ENCODE measurements at regions not wholly inside any gene's neighbourhood (a gene's known extent, or its start where the extent isn't known, plus 50 kb on each side); places are given as distances from the start of the nearest gene placed in this dataset.

- H4K8ac ChIP-seq (ENCODE audit: low read depth in 2 of 2, low read length in 2 of 2), result no peak overlapping the region
- no peak overlapping the region for H3K56ac ChIP-seq (ENCODE audit: extremely low read depth, insufficient read depth, low read length)
- H3K14ac ChIP-seq (replicated peaks; ENCODE audit: low read depth, low read length), result no peak overlapping the region
- H3K18ac ChIP-seq (ENCODE audit: low read depth, low read length), result no peak overlapping the region
- CTCF ChIA-PET, result no interaction called here
- H2AK9ac ChIP-seq (replicated peaks; ENCODE audit: low read depth, low read length, poor library complexity), result no peak overlapping the region
- in situ Hi-C loops (cut with MboI; ENCODE audit: low sequenced_read_pairs) (no loop called here), intact Hi-C loops (cut with micrococcal nuclease) (no loop called here), dilution Hi-C loops (cut with HindIII; ENCODE audit: low sequenced_read_pairs, unreplicated experiment) (no loop called here)
- H2BK15ac ChIP-seq (ENCODE audit: low read depth, low read length), result no peak overlapping the region
- DNase-seq (no peak), ATAC-seq (ENCODE audit: low read depth) (no peak)
- H3K9me1 ChIP-seq (ENCODE audit: insufficient read depth, low read length), result no peaks in the 10 kb centered on the region
- H3K9me3 ChIP-seq (ENCODE audit: control insufficient read depth, insufficient read depth, low read length), result no peaks in the 10 kb centered on the region; the same call in 1 of the 2 replicates
- BruUV-seq (replicated peaks), result no TSS peak
- peaks cover 7% of the 10 kb centered on the region for H3K27me3 ChIP-seq (ENCODE audit: control insufficient read depth, insufficient read depth, low read length)
- WGBS, 2 experiments (ENCODE audit: extremely low coverage in 2 of 2, insufficient read length in 1 of 2), result no CpG with 5 or more reads among the region's 6 CpGs
- no peak overlapping the region for H3K27ac ChIP-seq (ENCODE audit: insufficient read depth, low read length)
- no peak overlapping the region for H2AFZ ChIP-seq (replicated peaks; ENCODE audit: low read length, poor library complexity)
- POLR2A ChIA-PET (ENCODE audit: unreplicated experiment), result no interaction called here
- H2BK120ac ChIP-seq (ENCODE audit: low read depth, low read length), result no peak overlapping the region
- no peak overlapping the region for H4K91ac ChIP-seq (ENCODE audit: insufficient read depth, low read depth, low read length)
- H3K4me1 ChIP-seq (ENCODE audit: control insufficient read depth, insufficient read depth, low read length), result no peaks in the 10 kb centered on the region
- no peaks in the 10 kb centered on the region for H4K20me1 ChIP-seq (ENCODE audit: insufficient read depth, low read length)
- H3K4me3 ChIP-seq (ENCODE audit: insufficient read depth, low read depth, low read length), result no peak overlapping the region
- TF ChIP-seq MAFK (IDR thresholded peaks at IDR 0.05; ENCODE audit: low read depth, low read length) (no peak), CHD1 (IDR thresholded peaks at IDR 0.05; ENCODE audit: low read depth, low read length) (no peak), POLR2A (IDR thresholded peaks at IDR 0.05; ENCODE audit: low read depth, low read length) (no peak), MXI1 (IDR thresholded peaks at IDR 0.05; ENCODE audit: borderline replicate concordance, low read depth, low read length) (no peak), ELK1 (IDR thresholded peaks at IDR 0.05; ENCODE audit: borderline replicate concordance, low read depth, low read length) (no peak), RAD21 (IDR thresholded peaks at IDR 0.05; ENCODE audit: low read length) (no peak), RFX5 (IDR thresholded peaks at IDR 0.05; ENCODE audit: low read depth, low read length) (no peak), NFE2L2 (IDR thresholded peaks at IDR 0.05; ENCODE audit: low read depth, low read length) (no peak), BHLHE40 (IDR thresholded peaks at IDR 0.05; ENCODE audit: low read depth, low read length) (no peak), MAZ (IDR thresholded peaks at IDR 0.05; ENCODE audit: borderline replicate concordance, low read depth, low read length) (no peak), RCOR1 (IDR thresholded peaks at IDR 0.05; ENCODE audit: insufficient replicate concordance, low read length) (no peak), SMC3 (IDR thresholded peaks at IDR 0.05; ENCODE audit: low read depth, low read length) (no peak), CEBPB (IDR thresholded peaks at IDR 0.05; ENCODE audit: low read depth, low read length) (no peak)
- TF ChIP-seq, protein P1, sequence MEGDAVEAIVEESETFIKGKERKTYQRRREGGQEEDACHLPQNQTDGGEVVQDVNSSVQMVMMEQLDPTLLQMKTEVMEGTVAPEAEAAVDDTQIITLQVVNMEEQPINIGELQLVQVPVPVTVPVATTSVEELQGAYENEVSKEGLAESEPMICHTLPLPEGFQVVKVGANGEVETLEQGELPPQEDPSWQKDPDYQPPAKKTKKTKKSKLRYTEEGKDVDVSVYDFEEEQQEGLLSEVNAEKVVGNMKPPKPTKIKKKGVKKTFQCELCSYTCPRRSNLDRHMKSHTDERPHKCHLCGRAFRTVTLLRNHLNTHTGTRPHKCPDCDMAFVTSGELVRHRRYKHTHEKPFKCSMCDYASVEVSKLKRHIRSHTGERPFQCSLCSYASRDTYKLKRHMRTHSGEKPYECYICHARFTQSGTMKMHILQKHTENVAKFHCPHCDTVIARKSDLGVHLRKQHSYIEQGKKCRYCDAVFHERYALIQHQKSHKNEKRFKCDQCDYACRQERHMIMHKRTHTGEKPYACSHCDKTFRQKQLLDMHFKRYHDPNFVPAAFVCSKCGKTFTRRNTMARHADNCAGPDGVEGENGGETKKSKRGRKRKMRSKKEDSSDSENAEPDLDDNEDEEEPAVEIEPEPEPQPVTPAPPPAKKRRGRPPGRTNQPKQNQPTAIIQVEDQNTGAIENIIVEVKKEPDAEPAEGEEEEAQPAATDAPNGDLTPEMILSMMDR (conservative IDR thresholded peaks at IDR 0.05; ENCODE audit: low read depth, low read length), result no peak
- TF ChIP-seq, protein P2, sequence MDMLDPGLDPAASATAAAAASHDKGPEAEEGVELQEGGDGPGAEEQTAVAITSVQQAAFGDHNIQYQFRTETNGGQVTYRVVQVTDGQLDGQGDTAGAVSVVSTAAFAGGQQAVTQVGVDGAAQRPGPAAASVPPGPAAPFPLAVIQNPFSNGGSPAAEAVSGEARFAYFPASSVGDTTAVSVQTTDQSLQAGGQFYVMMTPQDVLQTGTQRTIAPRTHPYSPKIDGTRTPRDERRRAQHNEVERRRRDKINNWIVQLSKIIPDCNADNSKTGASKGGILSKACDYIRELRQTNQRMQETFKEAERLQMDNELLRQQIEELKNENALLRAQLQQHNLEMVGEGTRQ (IDR thresholded peaks at IDR 0.05; ENCODE audit: low read depth, low read length), result no peak
- no peak overlapping the region for H3K4ac ChIP-seq (ENCODE audit: low read depth, low read length)
- H4K5ac ChIP-seq (ENCODE audit: low read depth, low read length), result no peak overlapping the region
- no peak overlapping the region for H2BK20ac ChIP-seq (ENCODE audit: low read depth, low read length)
- H3K79me1 ChIP-seq (ENCODE audit: low read depth in 1 of 2, low read length in 2 of 2), result no peaks in the 10 kb centered on the region
- no peak overlapping the region for H2BK5ac ChIP-seq (ENCODE audit: low read depth, low read length, poor library complexity, severe bottlenecking)
- no peak overlapping the region for H2AK5ac ChIP-seq (ENCODE audit: low read depth, low read length)
- H3K36me3 ChIP-seq (ENCODE audit: control insufficient read depth, insufficient read depth, low read length), result no peaks in the 10 kb centered on the region
- H3K23ac ChIP-seq (ENCODE audit: low read depth, low read length), result no peak overlapping the region
- H3K4me2 ChIP-seq (ENCODE audit: low read depth, low read length), result no peak overlapping the region
- H3K9ac ChIP-seq (ENCODE audit: low read depth, low read length), result no peak overlapping the region
These were observed 107.3 kb upstream of the SYT6 start for GRCh38 chr1:114260805-114261484.

Measured in IMR-90 (cell line).